ENCODE measurements at regions not wholly inside any gene's neighbourhood (a gene's known extent, or its start where the extent isn't known, plus 50 kb on each side); places are given as distances from the start of the nearest gene placed in this dataset.

DNA sequence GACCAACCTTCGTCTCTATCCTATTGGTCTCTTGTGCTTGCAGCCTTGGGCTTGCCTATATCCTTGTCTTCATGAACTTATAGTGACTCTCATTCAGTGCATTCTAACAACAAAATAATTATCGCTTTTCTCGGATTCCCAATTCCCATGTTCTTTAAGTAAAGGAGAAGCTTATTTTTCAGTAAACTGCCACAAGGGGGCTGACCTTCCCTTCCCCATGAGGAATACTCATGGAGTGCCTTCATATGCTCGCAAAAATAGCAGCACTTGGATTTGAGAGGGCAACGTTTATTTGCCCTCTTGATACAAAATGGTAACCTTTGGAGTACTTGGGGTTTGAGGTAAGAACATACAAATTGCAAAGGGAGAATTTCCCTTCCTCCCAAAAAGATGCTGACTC is 183.2 kb upstream of the TENT5D start:
- DNase-seq = no peak
- TF ChIP-seq EZH2 (IDR thresholded peaks at IDR 0.05; ENCODE audit: borderline replicate concordance, insufficient read depth, low read depth, low read length, poor library complexity, severe bottlenecking) = no peak
- TF ChIP-seq, protein P1, sequence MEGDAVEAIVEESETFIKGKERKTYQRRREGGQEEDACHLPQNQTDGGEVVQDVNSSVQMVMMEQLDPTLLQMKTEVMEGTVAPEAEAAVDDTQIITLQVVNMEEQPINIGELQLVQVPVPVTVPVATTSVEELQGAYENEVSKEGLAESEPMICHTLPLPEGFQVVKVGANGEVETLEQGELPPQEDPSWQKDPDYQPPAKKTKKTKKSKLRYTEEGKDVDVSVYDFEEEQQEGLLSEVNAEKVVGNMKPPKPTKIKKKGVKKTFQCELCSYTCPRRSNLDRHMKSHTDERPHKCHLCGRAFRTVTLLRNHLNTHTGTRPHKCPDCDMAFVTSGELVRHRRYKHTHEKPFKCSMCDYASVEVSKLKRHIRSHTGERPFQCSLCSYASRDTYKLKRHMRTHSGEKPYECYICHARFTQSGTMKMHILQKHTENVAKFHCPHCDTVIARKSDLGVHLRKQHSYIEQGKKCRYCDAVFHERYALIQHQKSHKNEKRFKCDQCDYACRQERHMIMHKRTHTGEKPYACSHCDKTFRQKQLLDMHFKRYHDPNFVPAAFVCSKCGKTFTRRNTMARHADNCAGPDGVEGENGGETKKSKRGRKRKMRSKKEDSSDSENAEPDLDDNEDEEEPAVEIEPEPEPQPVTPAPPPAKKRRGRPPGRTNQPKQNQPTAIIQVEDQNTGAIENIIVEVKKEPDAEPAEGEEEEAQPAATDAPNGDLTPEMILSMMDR (IDR thresholded peaks at IDR 0.05) = no peak
- H3K36me3 ChIP-seq (replicated peaks in 1 of 2; ENCODE audit: control extremely low read depth in 1 of 2, control insufficient read depth in 1 of 2, extremely low read depth in 1 of 2, insufficient read depth in 2 of 2, low read length in 1 of 2) = no peaks in the 10 kb centered on the region
- intact Hi-C loops (cut with micrococcal nuclease) = no loop called here
- ChIA-PET POLR2A (no interaction called here), CTCF (no interaction called here)
- Mint-ChIP-seq H3K27me3 (no peaks in the 10 kb centered on the region), H3K27ac (no peak overlapping the region), H3K4me3 (no peak overlapping the region), H3K4me1 (no peaks in the 10 kb centered on the region), H3K9me3 (ENCODE audit: insufficient read depth) (no peaks in the 10 kb centered on the region)
- no peaks in the 10 kb centered on the region for H3K4me1 ChIP-seq (ENCODE audit: control insufficient read depth in 2 of 2, insufficient read depth in 2 of 2, low read length in 2 of 2)
- no CpG with 5 or more reads among the region's 5 CpGs for WGBS (ENCODE audit: insufficient coverage)
- no peak overlapping the region for H3K4me3 ChIP-seq (ENCODE audit: control extremely low read depth in 1 of 5, extremely low read depth in 1 of 5, insufficient read depth in 1 of 5, low read depth in 2 of 5, low read length in 4 of 5)
- H3K9ac ChIP-seq (ENCODE audit: low read length) = no peak overlapping the region
- no peak overlapping the region for H3K27ac ChIP-seq (ENCODE audit: low read length in 2 of 2)
- no peaks in the 10 kb centered on the region for H3K9me3 ChIP-seq (ENCODE audit: control extremely low read depth in 1 of 3, control insufficient read depth in 2 of 3, insufficient read depth in 1 of 3, low read length in 2 of 3)
- no peak for ATAC-seq (ENCODE audit: low read depth)
- H3K79me2 ChIP-seq (ENCODE audit: control insufficient read depth, insufficient read depth, low read length) = no peaks in the 10 kb centered on the region
- H2AFZ ChIP-seq (ENCODE audit: insufficient read depth, low read depth, low read length, poor library complexity, severe bottlenecking) = no peak overlapping the region
- H4K20me1 ChIP-seq (ENCODE audit: control insufficient read depth, insufficient read depth, low read length, poor library complexity, severe bottlenecking) = no peaks in the 10 kb centered on the region
- H3K4me2 ChIP-seq (replicated peaks; ENCODE audit: low read depth, low read length, poor library complexity, severe bottlenecking) = no peak overlapping the region
- H3K27me3 ChIP-seq (replicated peaks in 1 of 4; ENCODE audit: control extremely low read depth in 1 of 4, control insufficient read depth in 3 of 4, insufficient read depth in 4 of 4, low read length in 3 of 4) = no peaks in the 10 kb centered on the region

DNA sequence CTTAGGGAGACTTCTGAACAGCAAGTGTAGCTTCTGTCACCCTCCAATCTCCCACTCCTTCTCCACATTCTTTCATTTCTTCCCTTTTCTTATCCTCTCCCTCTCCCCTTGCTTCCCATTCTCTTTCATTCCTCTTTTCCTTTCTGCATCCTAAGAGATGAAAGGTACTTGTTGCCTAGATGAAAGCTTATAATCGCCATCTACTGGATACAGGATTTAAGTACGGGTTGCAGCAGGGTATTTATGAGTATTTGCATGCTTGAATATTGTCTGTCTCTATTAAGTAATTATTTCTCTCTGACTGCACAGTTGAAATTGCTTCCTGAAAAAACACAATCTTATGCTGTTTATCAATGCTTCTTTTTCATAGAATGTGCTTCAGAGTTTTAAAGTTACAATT is 174.0 kb upstream of the TENT5D start:
- Histone ChIP-seq H3K27ac (ENCODE audit: low read length in 2 of 2) (no peak overlapping the region), H2AFZ (ENCODE audit: insufficient read depth, low read depth, low read length, poor library complexity, severe bottlenecking) (no peak overlapping the region), H3K36me3 (replicated peaks in 1 of 2; ENCODE audit: control extremely low read depth in 1 of 2, control insufficient read depth in 1 of 2, extremely low read depth in 1 of 2, insufficient read depth in 2 of 2, low read length in 1 of 2) (no peaks in the 10 kb centered on the region), H3K4me1 (ENCODE audit: control insufficient read depth in 2 of 2, insufficient read depth in 2 of 2, low read length in 2 of 2) (no peaks in the 10 kb centered on the region), H3K27me3 (replicated peaks in 1 of 4; ENCODE audit: control extremely low read depth in 1 of 4, control insufficient read depth in 3 of 4, insufficient read depth in 4 of 4, low read length in 3 of 4) (no peaks in the 10 kb centered on the region), H4K20me1 (ENCODE audit: control insufficient read depth, insufficient read depth, low read length, poor library complexity, severe bottlenecking) (no peaks in the 10 kb centered on the region), H3K79me2 (ENCODE audit: control insufficient read depth, insufficient read depth, low read length) (no peaks in the 10 kb centered on the region), H3K4me2 (replicated peaks; ENCODE audit: low read depth, low read length, poor library complexity, severe bottlenecking) (no peak overlapping the region), H3K9ac (ENCODE audit: low read length) (no peak overlapping the region), H3K4me3 (ENCODE audit: control extremely low read depth in 1 of 5, extremely low read depth in 1 of 5, insufficient read depth in 1 of 5, low read depth in 2 of 5, low read length in 4 of 5) (no peak overlapping the region), H3K9me3 (ENCODE audit: control extremely low read depth in 1 of 3, control insufficient read depth in 2 of 3, insufficient read depth in 1 of 3, low read length in 2 of 3) (no peaks in the 10 kb centered on the region)
- DNase-seq (no peak), ATAC-seq (ENCODE audit: low read depth) (no peak)
- no peak for TF ChIP-seq EZH2 (IDR thresholded peaks at IDR 0.05; ENCODE audit: borderline replicate concordance, insufficient read depth, low read depth, low read length, poor library complexity, severe bottlenecking)
- TF ChIP-seq, protein P1 (IDR thresholded peaks at IDR 0.05) = no peak
- intact Hi-C loops (cut with micrococcal nuclease) = no loop called here
- CTCF ChIA-PET = no interaction called here
- Mint-ChIP-seq H3K9me3 (ENCODE audit: insufficient read depth) (no peaks in the 10 kb centered on the region), H3K27ac (no peak overlapping the region), H3K27me3 (no peaks in the 10 kb centered on the region), H3K4me3 (no peak overlapping the region), H3K4me1 (no peaks in the 10 kb centered on the region)
- no CpG with 5 or more reads among the region's 2 CpGs for WGBS (ENCODE audit: insufficient coverage)
- POLR2A ChIA-PET = no interaction called here
